CD4-positive, CD25-positive, alpha-beta regulatory T cell (primary cell): ENCODE measurements at regions not wholly inside any gene's neighbourhood (a gene's known extent, or its start where the extent isn't known, plus 50 kb on each side); places are given as distances from the start of the nearest gene placed in this dataset.
"Not testable (repeated sequence)": the region's sequence is repeated elsewhere in the genome, so short reads cannot be mapped to it uniquely, and the experiment has no call there.

ENCODE experiments used
- ATAC-seq, 2 donors: fragments of 150-1000 bp; cut with Tn5 transposase; one replicate each; pipeline ENCODE4 v1.10.0; 2021; ENCODE audit warnings: low read depth in 2 of 2, moderate number of reproducible peaks in 2 of 2, moderate library complexity in 1 of 2
- DNase-seq, 3 donors: peaks; one replicate each; pipeline versions ENCODE4 v3.0.0 to v3.0.0-alpha.2; 2012 to 2022; ENCODE audit warnings: mixed read lengths in 1 of 3
- H3K27ac ChIP-seq: one replicate; pipeline ENCODE4 v1.7.0; 2013; ENCODE audit warnings: mild to moderate bottlenecking, low read length; ENCODE audit not compliant: insufficient read depth, poor library complexity, severe bottlenecking
- H3K27me3 ChIP-seq: one replicate; pipeline ENCODE4 v1.7.0; 2013; ENCODE audit warnings: low read length; ENCODE audit not compliant: control insufficient read depth, insufficient read depth
- H3K36me3 ChIP-seq: one replicate; pipeline ENCODE4 v1.7.0; 2013; ENCODE audit warnings: mild to moderate bottlenecking, low read length, moderate library complexity; ENCODE audit not compliant: control insufficient read depth, insufficient read depth
- H3K4me1 ChIP-seq: 2 replicates; pipeline ENCODE4 v1.7.0; 2013; ENCODE audit warnings: mild to moderate bottlenecking, low read length; ENCODE audit not compliant: insufficient read depth, control insufficient read depth, poor library complexity, severe bottlenecking
- H3K4me3 ChIP-seq: one replicate; pipeline ENCODE4 v1.7.0; 2013; ENCODE audit warnings: low read depth, mild to moderate bottlenecking, low read length, moderate library complexity
- H3K9me3 ChIP-seq, 2 experiments: 1 replicate in 1 of 2; 2 replicates in 1 of 2; pipeline ENCODE4 v1.7.0; 2013; ENCODE audit warnings: low read length in 2 of 2, mild to moderate bottlenecking in 1 of 2, moderate library complexity in 1 of 2; ENCODE audit not compliant: control insufficient read depth in 2 of 2
- H3K27ac Mint-ChIP-seq, 3 donors: one replicate each; pipeline ENCODE4 v1.8.0; 2020 to 2022; ENCODE audit warnings: mild to moderate bottlenecking in 3 of 3, mixed read lengths in 3 of 3, moderate library complexity in 2 of 3
- H3K27me3 Mint-ChIP-seq: one replicate; pipeline ENCODE4 v1.8.0; 2022; ENCODE audit warnings: mild to moderate bottlenecking, mixed read lengths
- H3K36me3 Mint-ChIP-seq: one replicate; pipeline ENCODE4 v1.8.0; 2020; ENCODE audit warnings: mixed read lengths
- H3K4me1 Mint-ChIP-seq, 4 donors: one replicate each; pipeline ENCODE4 v1.8.0; 2020 to 2022; ENCODE audit warnings: mixed read lengths in 4 of 4, mild to moderate bottlenecking in 1 of 4
- H3K4me3 Mint-ChIP-seq, 4 donors: one replicate each; pipeline ENCODE4 v1.8.0; 2020 to 2022; ENCODE audit warnings: mild to moderate bottlenecking in 4 of 4, mixed read lengths in 4 of 4, moderate library complexity in 3 of 4
- H3K9me3 Mint-ChIP-seq, 7 donors: one replicate each; pipeline ENCODE4 v1.8.0; 2020 to 2022; ENCODE audit warnings: mixed read lengths in 7 of 7, mild to moderate bottlenecking in 3 of 7, moderate library complexity in 2 of 7

- Histone ChIP-seq H3K27me3 (no peaks in the 10 kb centered on the region), H3K27ac (no peak overlapping the region), H3K9me3 (peaks cover 2 to 4% of the 10 kb centered on the region in 2 experiments), H3K4me3 (no peak overlapping the region), H3K4me1 (no peaks in the 10 kb centered on the region), H3K36me3 (no peaks in the 10 kb centered on the region)
- Mint-ChIP-seq H3K4me3 (no peak overlapping the region), H3K9me3 (peaks cover 0 to 25% (median 9%) of the 10 kb centered on the region in 7 donors), H3K36me3 (no peaks in the 10 kb centered on the region), H3K27me3 (no peaks in the 10 kb centered on the region), H3K27ac (no peak overlapping the region), H3K4me1 (no peaks in the 10 kb centered on the region)
- ATAC-seq, result no peak
- no peak for DNase-seq
Observed at GRCh38 chr7:68401313-68401712, 1197.0 kb upstream of the AUTS2 start.

DNA sequence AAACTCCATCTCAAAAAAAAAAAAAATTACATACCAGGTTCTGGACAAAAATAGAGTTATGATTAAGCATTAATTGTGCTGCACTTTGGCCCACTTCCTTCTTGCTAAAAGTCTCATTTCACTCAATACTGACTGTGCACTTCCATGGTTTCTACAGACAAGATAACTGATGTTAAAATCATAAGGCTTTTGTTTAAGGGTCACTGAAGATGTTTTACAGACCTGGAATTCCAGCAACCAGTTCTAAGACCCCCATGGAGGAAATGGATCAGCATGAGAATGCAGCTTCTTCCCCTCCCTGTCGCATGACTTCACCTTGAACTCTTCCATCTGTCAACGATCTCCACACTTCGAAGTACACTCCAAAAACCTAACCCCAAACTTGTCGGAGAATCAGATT, 1191.8 kb upstream of the AUTS2 start:
- no peak overlapping the region for H3K27ac Mint-ChIP-seq
- peaks cover 0 to 11% (median 6%) of the 10 kb centered on the region in 7 donors for H3K9me3 Mint-ChIP-seq
- no peaks in the 10 kb centered on the region for H3K36me3 ChIP-seq
- H3K4me3 Mint-ChIP-seq, result no peak overlapping the region
- no peaks in the 10 kb centered on the region for H3K27me3 Mint-ChIP-seq
- H3K36me3 Mint-ChIP-seq, result no peaks in the 10 kb centered on the region
- no peaks in the 10 kb centered on the region for H3K27me3 ChIP-seq
- ATAC-seq, result no peak
- no peaks in the 10 kb centered on the region for H3K4me1 Mint-ChIP-seq
- H3K9me3 ChIP-seq, result peaks cover 0 to 4% of the 10 kb centered on the region in 2 experiments
- no peak overlapping the region for H3K27ac ChIP-seq
- H3K4me1 ChIP-seq, result no peaks in the 10 kb centered on the region
- no peak overlapping the region for H3K4me3 ChIP-seq
- no peak for DNase-seq

- H3K4me1 ChIP-seq, result no peaks in the 10 kb centered on the region
- Mint-ChIP-seq H3K27me3 (no peaks in the 10 kb centered on the region), H3K9me3 (peaks cover 0 to 11% (median 8%) of the 10 kb centered on the region in 7 donors), H3K36me3 (no peaks in the 10 kb centered on the region), H3K4me3 (no peak overlapping the region), H3K4me1 (no peaks in the 10 kb centered on the region), H3K27ac (no peak overlapping the region)
- no peaks in the 10 kb centered on the region for H3K27me3 ChIP-seq
- DNase-seq (no peak), ATAC-seq (no peak)
- H3K27ac ChIP-seq, result no peak overlapping the region
- H3K4me3 ChIP-seq, result no peak overlapping the region
- no peaks in the 10 kb centered on the region for H3K36me3 ChIP-seq
- peaks cover 0 to under 1% of the 10 kb centered on the region in 2 experiments for H3K9me3 ChIP-seq
Observed at GRCh38 chr7:68407460-68407859, 1190.8 kb upstream of the AUTS2 start.

- no peaks in the 10 kb centered on the region for H3K4me1 Mint-ChIP-seq
- ATAC-seq (no peak), DNase-seq (no peak)
- H3K36me3 Mint-ChIP-seq, result no peaks in the 10 kb centered on the region
- H3K4me3 ChIP-seq, result no peak overlapping the region
- no peaks in the 10 kb centered on the region for H3K9me3 ChIP-seq
- H3K36me3 ChIP-seq, result no peaks in the 10 kb centered on the region
- H3K9me3 Mint-ChIP-seq, result peaks cover 0 to 11% (median 6%) of the 10 kb centered on the region in 7 donors
- no peak overlapping the region for H3K4me3 Mint-ChIP-seq
- no peaks in the 10 kb centered on the region for H3K27me3 ChIP-seq
- no peak overlapping the region for H3K27ac Mint-ChIP-seq
- no peaks in the 10 kb centered on the region for H3K4me1 ChIP-seq
- no peak overlapping the region for H3K27ac ChIP-seq
- H3K27me3 Mint-ChIP-seq, result no peaks in the 10 kb centered on the region
Observed at GRCh38 chr7:68408873-68409272, 1189.4 kb upstream of the AUTS2 start.

DNA sequence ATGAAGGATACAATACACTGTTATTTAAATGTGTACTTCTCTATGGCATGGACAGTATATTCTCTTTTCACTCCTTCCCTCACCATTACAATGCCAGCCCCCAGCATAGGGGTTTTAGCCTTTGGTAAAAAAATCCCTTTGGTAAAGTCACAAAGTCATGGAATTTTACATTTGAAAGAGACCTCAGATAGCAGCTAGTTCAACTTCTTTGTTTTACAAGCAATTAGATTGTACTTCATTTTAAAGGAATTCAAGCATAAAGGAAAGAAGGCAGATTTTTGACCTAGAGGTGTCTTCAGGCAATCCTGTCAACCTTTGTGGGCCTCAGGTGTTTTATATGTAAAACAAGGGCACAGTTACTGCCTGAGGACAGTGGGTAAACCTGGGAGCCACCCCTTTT, 1188.4 kb upstream of the AUTS2 start:
- no peak overlapping the region for H3K4me3 Mint-ChIP-seq
- no peaks in the 10 kb centered on the region for H3K4me1 Mint-ChIP-seq
- H3K9me3 Mint-ChIP-seq, result peaks cover 0 to 10% (median 5%) of the 10 kb centered on the region in 7 donors
- no peak overlapping the region for H3K27ac ChIP-seq
- H3K36me3 Mint-ChIP-seq, result no peaks in the 10 kb centered on the region
- no peaks in the 10 kb centered on the region for H3K4me1 ChIP-seq
- H3K9me3 ChIP-seq, result peaks cover 0 to 5% of the 10 kb centered on the region in 2 experiments
- no peak overlapping the region for H3K4me3 ChIP-seq
- H3K36me3 ChIP-seq, result no peaks in the 10 kb centered on the region
- H3K27me3 ChIP-seq, result no peaks in the 10 kb centered on the region
- H3K27me3 Mint-ChIP-seq, result no peaks in the 10 kb centered on the region
- ATAC-seq, result no peak
- no peak for DNase-seq
- H3K27ac Mint-ChIP-seq, result no peak overlapping the region

DNA sequence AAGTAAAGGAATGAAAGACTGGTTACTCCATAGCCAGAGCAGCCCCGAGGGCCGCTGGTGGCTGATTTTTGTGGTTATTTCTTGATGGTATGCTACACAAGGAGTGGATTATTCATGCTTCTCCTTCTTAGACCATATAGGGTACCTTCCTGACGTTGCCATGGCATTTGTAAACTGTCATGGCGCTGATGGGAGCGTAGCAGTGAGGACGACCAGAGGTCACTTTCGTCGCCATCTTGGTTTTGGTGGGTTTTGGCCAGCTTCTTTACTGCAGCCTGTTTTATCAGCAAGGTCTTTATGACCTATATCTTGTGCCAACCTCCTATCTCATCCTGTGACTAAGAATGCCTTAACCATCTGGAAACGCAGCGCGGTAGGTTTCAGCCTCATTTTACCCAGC, 1187.6 kb upstream of the AUTS2 start:
- H3K9me3 ChIP-seq, result peaks cover 0 to 11% of the 10 kb centered on the region in 2 experiments
- H3K9me3 Mint-ChIP-seq, H3K27me3 Mint-ChIP-seq, ATAC-seq, H3K27ac ChIP-seq, DNase-seq, H3K27me3 ChIP-seq, H3K36me3 Mint-ChIP-seq, H3K4me3 Mint-ChIP-seq, H3K27ac Mint-ChIP-seq, H3K4me1 Mint-ChIP-seq, H3K36me3 ChIP-seq, H3K4me1 ChIP-seq, H3K4me3 ChIP-seq: not testable (repeated sequence)

GRCh38 chr7:68411742-68412141, 1186.5 kb upstream of the AUTS2 start:
- H3K4me1 ChIP-seq, result no peaks in the 10 kb centered on the region
- DNase-seq, result no peak
- Mint-ChIP-seq H3K4me3 (no peak overlapping the region), H3K9me3 (peaks cover 0 to 7% (median 5%) of the 10 kb centered on the region in 7 donors), H3K4me1 (no peaks in the 10 kb centered on the region), H3K27me3 (no peaks in the 10 kb centered on the region), H3K36me3 (no peaks in the 10 kb centered on the region), H3K27ac (no peak overlapping the region)
- H3K36me3 ChIP-seq, result no peaks in the 10 kb centered on the region
- H3K27me3 ChIP-seq, result no peaks in the 10 kb centered on the region
- H3K4me3 ChIP-seq, result no peak overlapping the region
- no peak for ATAC-seq
- peaks cover 0 to 14% of the 10 kb centered on the region in 2 experiments for H3K9me3 ChIP-seq
- no peak overlapping the region for H3K27ac ChIP-seq

- no peaks in the 10 kb centered on the region for H3K4me1 ChIP-seq
- H3K4me1 Mint-ChIP-seq, result no peaks in the 10 kb centered on the region
- no peaks in the 10 kb centered on the region for H3K27me3 ChIP-seq
- peaks cover 0 to 14% of the 10 kb centered on the region in 2 experiments for H3K9me3 ChIP-seq
- no peak overlapping the region for H3K4me3 Mint-ChIP-seq
- no peak overlapping the region for H3K4me3 ChIP-seq
- H3K27ac Mint-ChIP-seq, result peak overlapping the region in 1 of 3 donors; percentile 33
- no peak overlapping the region for H3K27ac ChIP-seq
- ATAC-seq (no peak), DNase-seq (no peak)
- H3K36me3 Mint-ChIP-seq, result no peaks in the 10 kb centered on the region
- no peaks in the 10 kb centered on the region for H3K27me3 Mint-ChIP-seq
- H3K9me3 Mint-ChIP-seq, result peaks cover 0 to 13% (median 9%) of the 10 kb centered on the region in 7 donors
- no peaks in the 10 kb centered on the region for H3K36me3 ChIP-seq
Observed at GRCh38 chr7:68414631-68415425, 1183.4 kb upstream of the AUTS2 start.
